SK-N-SH (cell line): ENCODE measurements at regions not wholly inside any gene's neighbourhood (a gene's known extent, or its start where the extent isn't known, plus 50 kb on each side); places are given as distances from the start of the nearest gene placed in this dataset.

Source experiments
- JUND ChIP-seq: IDR thresholded peaks from 2 replicates; pipeline ENCODE4 v1.4.0; 2012
- NRF1 ChIP-seq: IDR thresholded peaks from 2 replicates; pipeline ENCODE4 v1.6.1; 2012; ENCODE audit warnings: low read depth, mild to moderate bottlenecking, low read length
- POLR2AphosphoS5 ChIP-seq: IDR thresholded peaks from 2 replicates; pipeline ENCODE4 v1.6.1; 2012; ENCODE audit warnings: low read depth, low read length
- RXRA ChIP-seq: IDR thresholded peaks from 2 replicates; pipeline ENCODE4 v1.4.0; 2012; ENCODE audit warnings: low read depth, mild to moderate bottlenecking, borderline replicate concordance
- SIN3A ChIP-seq: IDR thresholded peaks from 2 replicates; pipeline ENCODE4 v1.6.1; 2012; ENCODE audit warnings: low read depth, mild to moderate bottlenecking, low read length, moderate library complexity, borderline replicate concordance
- TCF12 ChIP-seq: IDR thresholded peaks from 2 replicates; pipeline ENCODE4 v1.4.0; 2012
- TF ChIP-seq, protein P1 (sequence below): fragments of 200-600 bp; sonication (generic); IDR thresholded peaks from 2 replicates; pipeline ENCODE4 v1.6.1; 2017; ENCODE audit warnings: antibody characterized with exemption, mild to moderate bottlenecking, moderate library complexity
- TF ChIP-seq, protein P2 (sequence below): IDR thresholded peaks from 2 replicates; pipeline ENCODE4 v1.6.1; 2012; ENCODE audit warnings: mild to moderate bottlenecking, low read depth, low read length, moderate library complexity

DNA sequence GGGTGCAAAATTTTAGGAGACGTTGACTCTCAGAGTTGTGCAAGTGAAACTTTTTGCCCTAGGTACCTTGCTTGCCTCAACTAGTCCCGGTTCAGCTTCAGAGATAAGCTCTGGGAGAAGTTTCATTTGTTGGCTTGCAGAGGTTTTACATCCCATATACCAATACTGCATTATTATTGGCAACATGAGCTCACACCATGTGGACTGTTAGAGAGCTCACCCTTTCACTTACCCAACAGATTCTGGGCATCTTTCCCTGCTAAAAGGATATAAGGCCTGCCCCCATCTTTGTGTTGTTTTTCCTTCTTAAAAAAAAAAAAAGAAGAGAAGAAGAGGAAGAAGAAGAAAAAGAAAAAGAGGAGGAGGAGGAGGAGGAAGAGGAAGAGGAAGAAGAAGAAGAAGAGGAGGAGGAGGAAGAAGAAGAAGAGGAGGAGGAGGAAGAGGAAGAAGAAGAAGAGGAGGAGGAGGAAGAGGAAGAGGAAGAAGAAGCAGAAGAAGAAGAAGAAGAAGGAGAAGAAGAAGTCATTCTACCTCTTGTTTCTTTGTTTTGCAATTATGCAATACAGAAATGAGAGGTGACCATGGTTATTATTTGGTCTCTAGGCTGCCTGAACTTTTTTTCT, 292.6 kb upstream of the IRX3 start:
- TF ChIP-seq TCF12 (no peak), JUND (no peak), POLR2AphosphoS5 (no peak), SIN3A (no peak), NRF1 (no peak), RXRA (no peak)
- TF ChIP-seq, protein P1, sequence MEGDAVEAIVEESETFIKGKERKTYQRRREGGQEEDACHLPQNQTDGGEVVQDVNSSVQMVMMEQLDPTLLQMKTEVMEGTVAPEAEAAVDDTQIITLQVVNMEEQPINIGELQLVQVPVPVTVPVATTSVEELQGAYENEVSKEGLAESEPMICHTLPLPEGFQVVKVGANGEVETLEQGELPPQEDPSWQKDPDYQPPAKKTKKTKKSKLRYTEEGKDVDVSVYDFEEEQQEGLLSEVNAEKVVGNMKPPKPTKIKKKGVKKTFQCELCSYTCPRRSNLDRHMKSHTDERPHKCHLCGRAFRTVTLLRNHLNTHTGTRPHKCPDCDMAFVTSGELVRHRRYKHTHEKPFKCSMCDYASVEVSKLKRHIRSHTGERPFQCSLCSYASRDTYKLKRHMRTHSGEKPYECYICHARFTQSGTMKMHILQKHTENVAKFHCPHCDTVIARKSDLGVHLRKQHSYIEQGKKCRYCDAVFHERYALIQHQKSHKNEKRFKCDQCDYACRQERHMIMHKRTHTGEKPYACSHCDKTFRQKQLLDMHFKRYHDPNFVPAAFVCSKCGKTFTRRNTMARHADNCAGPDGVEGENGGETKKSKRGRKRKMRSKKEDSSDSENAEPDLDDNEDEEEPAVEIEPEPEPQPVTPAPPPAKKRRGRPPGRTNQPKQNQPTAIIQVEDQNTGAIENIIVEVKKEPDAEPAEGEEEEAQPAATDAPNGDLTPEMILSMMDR: no peak
- TF ChIP-seq, protein P2, sequence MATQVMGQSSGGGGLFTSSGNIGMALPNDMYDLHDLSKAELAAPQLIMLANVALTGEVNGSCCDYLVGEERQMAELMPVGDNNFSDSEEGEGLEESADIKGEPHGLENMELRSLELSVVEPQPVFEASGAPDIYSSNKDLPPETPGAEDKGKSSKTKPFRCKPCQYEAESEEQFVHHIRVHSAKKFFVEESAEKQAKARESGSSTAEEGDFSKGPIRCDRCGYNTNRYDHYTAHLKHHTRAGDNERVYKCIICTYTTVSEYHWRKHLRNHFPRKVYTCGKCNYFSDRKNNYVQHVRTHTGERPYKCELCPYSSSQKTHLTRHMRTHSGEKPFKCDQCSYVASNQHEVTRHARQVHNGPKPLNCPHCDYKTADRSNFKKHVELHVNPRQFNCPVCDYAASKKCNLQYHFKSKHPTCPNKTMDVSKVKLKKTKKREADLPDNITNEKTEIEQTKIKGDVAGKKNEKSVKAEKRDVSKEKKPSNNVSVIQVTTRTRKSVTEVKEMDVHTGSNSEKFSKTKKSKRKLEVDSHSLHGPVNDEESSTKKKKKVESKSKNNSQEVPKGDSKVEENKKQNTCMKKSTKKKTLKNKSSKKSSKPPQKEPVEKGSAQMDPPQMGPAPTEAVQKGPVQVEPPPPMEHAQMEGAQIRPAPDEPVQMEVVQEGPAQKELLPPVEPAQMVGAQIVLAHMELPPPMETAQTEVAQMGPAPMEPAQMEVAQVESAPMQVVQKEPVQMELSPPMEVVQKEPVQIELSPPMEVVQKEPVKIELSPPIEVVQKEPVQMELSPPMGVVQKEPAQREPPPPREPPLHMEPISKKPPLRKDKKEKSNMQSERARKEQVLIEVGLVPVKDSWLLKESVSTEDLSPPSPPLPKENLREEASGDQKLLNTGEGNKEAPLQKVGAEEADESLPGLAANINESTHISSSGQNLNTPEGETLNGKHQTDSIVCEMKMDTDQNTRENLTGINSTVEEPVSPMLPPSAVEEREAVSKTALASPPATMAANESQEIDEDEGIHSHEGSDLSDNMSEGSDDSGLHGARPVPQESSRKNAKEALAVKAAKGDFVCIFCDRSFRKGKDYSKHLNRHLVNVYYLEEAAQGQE: no peak
